Upper lobe of left lung (tissue), 6 donors: ENCODE measurements at regions not wholly inside any gene's neighbourhood (a gene's known extent, or its start where the extent isn't known, plus 50 kb on each side); places are given as distances from the start of the nearest gene placed in this dataset.

ENCODE experiments used
- ATAC-seq, 2 donors: fragments of 200-7000 bp; cut with Tn5 transposase; one replicate each; pipeline ENCODE4 v1.9.1; 2022; ENCODE audit warnings: mild to moderate bottlenecking in 2 of 2, moderate library complexity in 2 of 2; ENCODE audit not compliant: low FRiP score in 2 of 2
- DNase-seq, 2 donors: peaks; one replicate each; pipeline ENCODE4 v3.0.0-alpha.2; 2019 to 2020
- H3K27ac ChIP-seq, 4 donors: fragments of 200-600 bp; sonication (generic); one replicate each; pipeline ENCODE4 v1.5.1; 2016 to 2019
- H3K27me3 ChIP-seq, 4 donors: fragments of 200-600 bp; sonication (generic); one replicate each; pipeline ENCODE4 v1.5.1; 2017 to 2019
- H3K36me3 ChIP-seq, 4 donors: fragments of 200-600 bp; sonication (generic); one replicate each; pipeline ENCODE4 v1.5.1; 2016 to 2019
- H3K4me1 ChIP-seq, 4 donors: fragments of 200-600 bp; sonication (generic); one replicate each; pipeline ENCODE4 v1.5.1; 2018 to 2019
- H3K4me3 ChIP-seq, 4 donors: fragments of 200-600 bp; sonication (generic); one replicate each; pipeline ENCODE4 v1.5.1; 2017 to 2019; ENCODE audit warnings: mild to moderate bottlenecking in 2 of 4, moderate library complexity in 1 of 4
- H3K9me3 ChIP-seq, 4 donors: fragments of 200-600 bp; sonication (generic); one replicate each; pipeline ENCODE4 v1.5.1; 2018 to 2019
- EP300 ChIP-seq, 4 donors: sonication (generic); formaldehyde crosslinking; IDR thresholded peaks; one replicate each; pipeline ENCODE4 v1.5.1; 2017; ENCODE audit warnings: antibody characterized with exemption in 4 of 4, control low read depth in 2 of 4
- POLR2A ChIP-seq, 4 donors: fragments of 450-650 bp; IDR thresholded peaks; one replicate each; pipeline ENCODE4 v1.5.1; 2016 to 2017; ENCODE audit warnings: antibody characterized with exemption in 4 of 4, mild to moderate bottlenecking in 2 of 4
- POLR2AphosphoS5 ChIP-seq, 2 donors: sonication (generic); formaldehyde crosslinking; IDR thresholded peaks; one replicate each; pipeline ENCODE4 v1.5.1; 2017; ENCODE audit warnings: antibody characterized with exemption in 2 of 2
- WGBS, 2 donors: methylation state at CpG; one replicate each; pipeline ENCODE4 v1.1.5; 2017 to 2018; 5-methylcytosine and 5-hydroxymethylcytosine counted together
- TF ChIP-seq, protein P1 (sequence below), 6 experiments: fragments of 450-650 bp in 4 of 6; fragments of 200-600 bp in 2 of 6; sonication (generic) in 2 of 6; IDR thresholded peaks; one replicate each; pipeline ENCODE4 v1.5.1; 2016 to 2019; ENCODE audit warnings: antibody characterized with exemption in 6 of 6
- donor health status: DM: no; HTN: no; CAD: no; lungs with moderate emphysema.
- donor health status: DM: no; HTN: yes; CAD: no; lungs with severe emphysema.

DNA sequence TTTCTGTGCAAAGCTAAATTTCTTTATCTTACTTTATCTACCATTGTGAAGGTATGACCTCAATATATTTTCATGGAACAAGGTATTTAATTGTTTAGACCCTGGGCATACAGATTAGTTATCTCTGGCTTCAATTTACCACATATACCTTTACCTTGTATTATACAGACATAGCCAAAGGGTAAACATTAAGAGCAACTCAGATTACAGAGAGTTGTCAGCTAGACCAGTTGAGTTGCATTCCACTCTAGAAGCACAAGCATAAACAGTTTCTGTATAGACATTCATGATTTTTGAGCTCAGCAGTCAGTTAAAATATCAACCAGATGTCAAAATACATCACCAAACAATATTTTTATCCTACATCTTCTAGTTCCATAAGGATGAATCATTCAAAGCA is 857.3 kb upstream of the ZWINT start:
- no peak for TF ChIP-seq POLR2A (IDR thresholded peaks at IDR 0.05)
- TF ChIP-seq, protein P1, sequence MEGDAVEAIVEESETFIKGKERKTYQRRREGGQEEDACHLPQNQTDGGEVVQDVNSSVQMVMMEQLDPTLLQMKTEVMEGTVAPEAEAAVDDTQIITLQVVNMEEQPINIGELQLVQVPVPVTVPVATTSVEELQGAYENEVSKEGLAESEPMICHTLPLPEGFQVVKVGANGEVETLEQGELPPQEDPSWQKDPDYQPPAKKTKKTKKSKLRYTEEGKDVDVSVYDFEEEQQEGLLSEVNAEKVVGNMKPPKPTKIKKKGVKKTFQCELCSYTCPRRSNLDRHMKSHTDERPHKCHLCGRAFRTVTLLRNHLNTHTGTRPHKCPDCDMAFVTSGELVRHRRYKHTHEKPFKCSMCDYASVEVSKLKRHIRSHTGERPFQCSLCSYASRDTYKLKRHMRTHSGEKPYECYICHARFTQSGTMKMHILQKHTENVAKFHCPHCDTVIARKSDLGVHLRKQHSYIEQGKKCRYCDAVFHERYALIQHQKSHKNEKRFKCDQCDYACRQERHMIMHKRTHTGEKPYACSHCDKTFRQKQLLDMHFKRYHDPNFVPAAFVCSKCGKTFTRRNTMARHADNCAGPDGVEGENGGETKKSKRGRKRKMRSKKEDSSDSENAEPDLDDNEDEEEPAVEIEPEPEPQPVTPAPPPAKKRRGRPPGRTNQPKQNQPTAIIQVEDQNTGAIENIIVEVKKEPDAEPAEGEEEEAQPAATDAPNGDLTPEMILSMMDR (IDR thresholded peaks at IDR 0.05) = no peak
- TF ChIP-seq EP300 (IDR thresholded peaks at IDR 0.05) = no peak
- TF ChIP-seq POLR2AphosphoS5 (IDR thresholded peaks at IDR 0.05) = no peak
- Histone ChIP-seq H3K4me1 (no peaks in the 10 kb centered on the region), H3K36me3 (no peaks in the 10 kb centered on the region), H3K9me3 (no peaks in the 10 kb centered on the region), H3K27me3 (no peaks in the 10 kb centered on the region), H3K27ac (no peak overlapping the region), H3K4me3 (no peak overlapping the region)
- ATAC-seq (no peak), DNase-seq (no peak)

GRCh38 chr10:57202356-57202755 is 841.3 kb upstream of the ZWINT start:
- Histone ChIP-seq H3K27ac (no peak overlapping the region), H3K36me3 (no peaks in the 10 kb centered on the region), H3K4me3 (no peak overlapping the region), H3K4me1 (no peaks in the 10 kb centered on the region), H3K9me3 (no peaks in the 10 kb centered on the region), H3K27me3 (no peaks in the 10 kb centered on the region)
- DNase-seq (no peak), ATAC-seq (no peak)
- no peak for TF ChIP-seq POLR2AphosphoS5 (IDR thresholded peaks at IDR 0.05)
- no peak for TF ChIP-seq POLR2A (IDR thresholded peaks at IDR 0.05)
- TF ChIP-seq, protein P1 (IDR thresholded peaks at IDR 0.05) = no peak
- no peak for TF ChIP-seq EP300 (IDR thresholded peaks at IDR 0.05)
- WGBS, 2 donors = 81 to 92% methylated on average over 1 of the region's 1 CpG

DNA sequence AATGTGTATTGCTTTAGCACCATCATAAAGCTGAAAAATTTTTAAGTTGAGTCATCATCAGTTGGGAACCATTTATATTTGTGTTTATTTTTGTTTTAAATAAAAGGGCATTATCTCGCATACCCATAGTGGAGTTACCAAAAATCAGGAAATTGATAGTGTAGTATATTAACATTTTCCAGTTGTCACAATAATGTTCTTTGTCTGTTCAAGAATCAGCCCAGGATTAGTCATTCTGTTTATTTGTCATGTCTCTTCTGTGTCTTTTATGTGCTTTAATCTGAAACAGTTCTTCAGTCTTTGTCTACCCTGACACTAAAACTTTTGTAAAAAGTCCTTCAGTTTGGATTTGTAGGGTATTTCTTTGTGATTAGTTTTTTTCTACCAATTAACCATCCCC is 827.8 kb upstream of the ZWINT start:
- ATAC-seq (no peak), DNase-seq (no peak)
- H3K27me3 ChIP-seq = no peaks in the 10 kb centered on the region
- no peaks in the 10 kb centered on the region for H3K36me3 ChIP-seq
- H3K27ac ChIP-seq = no peak overlapping the region
- no peaks in the 10 kb centered on the region for H3K9me3 ChIP-seq
- 75 to 79% methylated on average over 1 of the region's 1 CpG for WGBS, 2 donors
- TF ChIP-seq, protein P1 (IDR thresholded peaks at IDR 0.05) = no peak
- TF ChIP-seq POLR2A (IDR thresholded peaks at IDR 0.05) (no peak), POLR2AphosphoS5 (IDR thresholded peaks at IDR 0.05) (no peak), EP300 (IDR thresholded peaks at IDR 0.05) (no peak)
- no peak overlapping the region for H3K4me3 ChIP-seq
- no peaks in the 10 kb centered on the region for H3K4me1 ChIP-seq

DNA sequence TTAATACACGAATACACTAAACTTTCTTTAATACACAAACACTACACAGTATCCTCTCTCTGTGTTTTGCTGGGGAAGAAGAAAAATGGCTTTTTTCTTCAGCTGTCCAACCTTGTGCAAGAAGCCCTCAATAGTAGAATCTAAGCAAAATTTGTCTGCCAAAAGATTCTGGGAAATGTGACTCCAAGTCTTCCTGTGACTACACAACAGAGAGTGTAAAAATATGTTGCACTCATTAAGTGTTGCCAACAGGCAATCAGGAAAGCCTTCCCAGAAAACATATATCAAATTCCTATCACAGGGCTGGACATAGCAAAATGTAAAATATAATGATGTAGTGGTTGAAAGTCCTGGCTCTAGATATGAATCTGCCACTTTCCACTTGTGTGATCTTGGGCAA is 825.1 kb upstream of the ZWINT start:
- H3K4me1 ChIP-seq = peaks cover 0 to 3% (median 0%) of the 10 kb centered on the region in 4 donors
- no peak overlapping the region for H3K4me3 ChIP-seq
- TF ChIP-seq, protein P1 (IDR thresholded peaks at IDR 0.05) = no peak
- TF ChIP-seq EP300 (IDR thresholded peaks at IDR 0.05) = no peak
- no peak for TF ChIP-seq POLR2AphosphoS5 (IDR thresholded peaks at IDR 0.05)
- TF ChIP-seq POLR2A (IDR thresholded peaks at IDR 0.05) = no peak
- no peak for ATAC-seq
- H3K36me3 ChIP-seq = no peaks in the 10 kb centered on the region
- no peak for DNase-seq
- 46 to 67% methylated on average over 1 of the region's 1 CpG for WGBS, 2 donors
- no peaks in the 10 kb centered on the region for H3K27me3 ChIP-seq
- no peaks in the 10 kb centered on the region for H3K9me3 ChIP-seq
- H3K27ac ChIP-seq = no peak overlapping the region

GRCh38 chr10:57169597-57169996 is 808.5 kb upstream of the ZWINT start:
- no peaks in the 10 kb centered on the region for H3K27me3 ChIP-seq
- 0% methylated on average over 1 of the region's 1 CpG for WGBS, 2 donors
- no peaks in the 10 kb centered on the region for H3K36me3 ChIP-seq
- H3K4me3 ChIP-seq = no peak overlapping the region
- H3K27ac ChIP-seq = no peak overlapping the region
- H3K4me1 ChIP-seq = no peaks in the 10 kb centered on the region
- TF ChIP-seq EP300 (IDR thresholded peaks at IDR 0.05) = no peak
- no peak for TF ChIP-seq POLR2AphosphoS5 (IDR thresholded peaks at IDR 0.05)
- TF ChIP-seq, protein P1 (IDR thresholded peaks at IDR 0.05) = no peak
- no peak for TF ChIP-seq POLR2A (IDR thresholded peaks at IDR 0.05)
- no peaks in the 10 kb centered on the region for H3K9me3 ChIP-seq
- ATAC-seq = no peak
- DNase-seq = no peak
